Right cardiac atrium (tissue), 5 donors: ENCODE measurements at regions not wholly inside any gene's neighbourhood (a gene's known extent, or its start where the extent isn't known, plus 50 kb on each side); places are given as distances from the start of the nearest gene placed in this dataset.
"Not testable (repeated sequence)": the region's sequence is repeated elsewhere in the genome, so short reads cannot be mapped to it uniquely, and the experiment has no call there.

Source experiments
- ATAC-seq, 2 donors: fragments of 200-7000 bp; cut with Tn5 transposase; one replicate each; pipeline versions ENCODE4 v1.8.0 to v1.9.1; 2020; ENCODE audit warnings: moderate library complexity in 2 of 2, mild to moderate bottlenecking in 1 of 2
- DNase-seq, 3 donors: peaks; one replicate each; pipeline ENCODE4 v3.0.0-alpha.2; 2020
- H3K27ac ChIP-seq: one replicate; pipeline ENCODE4 v1.5.1; 2013; ENCODE audit warnings: mild to moderate bottlenecking, low read length, control low read depth, moderate library complexity
- H3K27me3 ChIP-seq: one replicate; pipeline ENCODE4 v1.6.1; 2013; ENCODE audit not compliant: control insufficient read depth, insufficient read depth
- H3K4me1 ChIP-seq: one replicate; pipeline ENCODE4 v1.6.1; 2013; ENCODE audit warnings: low read length; ENCODE audit not compliant: control insufficient read depth, insufficient read depth
- H3K4me3 ChIP-seq: one replicate; pipeline ENCODE4 v1.5.1; 2013; ENCODE audit warnings: low read length, control low read depth
- H3K9me3 ChIP-seq: one replicate; pipeline ENCODE4 v1.6.1; 2013; ENCODE audit warnings: low read length; ENCODE audit not compliant: control insufficient read depth
- WGBS: extraction: QIAGEN DNeasy Blood & Tissue Kit; methylation state at CpG from one replicate; pipeline ENCODE4 v1.1.7; 2013; 5-methylcytosine and 5-hydroxymethylcytosine counted together
- intact Hi-C, 4 donors: fragments of 100-400 bp; cut with DNase I; formaldehyde crosslinking; loops; one replicate each; pipeline versions ENCODE4 v1.11.0 to v1.14.0; 2022 to 2023
- donor health status: healthy with polysubstance abuse.
- donor health status: DM: no; HTN: yes; CAD: no.
- donor health status: DM: no; HTN: no; CAD: no.
- donor health status: DM: no; HTN: yes; CAD: no; lungs with severe emphysema.
- donor health status: DM: yes; HTN: yes; CAD: no.

GRCh38 chr7:6939126-6939525 lies 113.1 kb upstream of the CCZ1B start:
- H3K4me1 ChIP-seq, H3K27me3 ChIP-seq, ATAC-seq, H3K9me3 ChIP-seq, H3K4me3 ChIP-seq, DNase-seq, intact Hi-C loops, H3K27ac ChIP-seq: not testable (repeated sequence)
- WGBS, result 74% methylated on average over 11 of the region's 11 CpGs

GRCh38 chr7:6939896-6940295 lies 113.8 kb upstream of the CCZ1B start:
- 89% methylated on average over 16 of the region's 17 CpGs for WGBS
- H3K4me3 ChIP-seq, H3K9me3 ChIP-seq, ATAC-seq, DNase-seq, H3K27ac ChIP-seq, intact Hi-C loops, H3K27me3 ChIP-seq, H3K4me1 ChIP-seq: not testable (repeated sequence)

GRCh38 chr7:6946873-6947272 lies 120.8 kb upstream of the CCZ1B start:
- H3K4me1 ChIP-seq, DNase-seq, H3K27ac ChIP-seq, H3K4me3 ChIP-seq, H3K9me3 ChIP-seq, intact Hi-C loops, ATAC-seq, H3K27me3 ChIP-seq: not testable (repeated sequence)
- WGBS, result 73% methylated on average over 5 of the region's 5 CpGs

DNA sequence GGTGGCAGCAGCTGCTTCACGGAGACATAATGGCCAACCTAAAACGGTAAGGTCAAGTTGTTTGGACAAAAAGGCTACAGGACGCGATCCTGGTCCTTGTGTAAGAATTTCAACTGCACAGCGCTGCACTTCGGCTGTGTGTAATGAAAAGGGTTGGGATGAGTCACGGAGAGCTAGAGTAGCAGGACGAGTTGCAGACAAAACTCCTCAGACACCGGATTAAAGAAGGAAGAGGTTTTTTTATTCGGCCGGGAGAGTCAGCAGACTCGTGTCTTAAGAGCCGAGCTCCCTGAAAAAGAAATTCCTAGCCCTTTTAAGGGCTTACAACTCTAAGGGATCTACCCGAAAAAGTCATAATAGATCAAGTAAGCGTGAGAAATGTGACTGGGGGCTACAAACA lies 124.2 kb upstream of the CCZ1B start:
- intact Hi-C loops, H3K27ac ChIP-seq, ATAC-seq, H3K4me1 ChIP-seq, H3K27me3 ChIP-seq, H3K4me3 ChIP-seq, H3K9me3 ChIP-seq, DNase-seq: not testable (repeated sequence)
- 41% methylated on average over 15 of the region's 15 CpGs for WGBS

GRCh38 chr7:6951553-6951952 lies 125.5 kb upstream of the CCZ1B start:
- ATAC-seq, H3K9me3 ChIP-seq, DNase-seq, intact Hi-C loops, H3K27ac ChIP-seq, H3K27me3 ChIP-seq, H3K4me3 ChIP-seq, H3K4me1 ChIP-seq: not testable (repeated sequence)
- 60% methylated on average over 2 of the region's 2 CpGs for WGBS

DNA sequence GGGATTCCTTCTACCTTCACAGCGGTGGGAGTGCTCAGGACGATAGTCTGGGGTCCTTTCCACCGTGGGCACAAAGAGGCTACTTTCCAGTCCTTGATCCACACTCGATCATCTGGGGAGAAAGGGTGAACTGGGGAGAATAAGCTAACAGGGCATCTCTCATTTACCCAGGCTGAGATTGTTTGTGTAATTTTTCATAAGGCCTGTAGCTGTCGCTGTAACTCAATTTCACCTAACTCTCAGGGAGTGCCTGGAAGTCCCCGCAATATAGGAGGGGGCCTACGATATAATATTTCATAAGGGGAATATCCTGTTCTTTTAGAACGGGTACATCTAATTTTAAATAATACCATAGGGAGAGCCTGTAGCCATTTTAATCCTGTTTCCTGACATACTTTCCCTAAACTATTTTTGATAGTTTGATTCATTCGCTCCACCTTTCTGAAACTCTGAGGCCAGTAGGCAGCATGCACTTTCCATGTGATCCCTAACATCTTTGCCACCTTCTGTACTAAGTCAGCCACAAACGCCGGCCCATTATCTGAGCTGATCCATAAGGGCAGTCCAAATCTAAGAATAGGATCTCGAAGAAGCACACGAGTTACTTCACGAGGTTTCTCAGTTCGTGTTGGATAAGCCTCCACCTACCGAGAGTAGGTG lies 127.2 kb upstream of the CCZ1B start:
- H3K9me3 ChIP-seq, intact Hi-C loops: not testable (repeated sequence)
- 35% methylated on average over 16 of the region's 16 CpGs for WGBS

GRCh38 chr7:6953798-6954181 lies 127.7 kb upstream of the CCZ1B start:
- H3K27ac ChIP-seq, ATAC-seq, H3K27me3 ChIP-seq, DNase-seq, intact Hi-C loops, H3K4me1 ChIP-seq, H3K4me3 ChIP-seq, H3K9me3 ChIP-seq: not testable (repeated sequence)
- 75% methylated on average over 10 of the region's 10 CpGs for WGBS

More for the DNA sequence above, 127.2 kb upstream of the CCZ1B start:
- ATAC-seq, DNase-seq, H3K4me3 ChIP-seq, H3K27me3 ChIP-seq, H3K27ac ChIP-seq, H3K4me1 ChIP-seq: not testable (repeated sequence)

DNA sequence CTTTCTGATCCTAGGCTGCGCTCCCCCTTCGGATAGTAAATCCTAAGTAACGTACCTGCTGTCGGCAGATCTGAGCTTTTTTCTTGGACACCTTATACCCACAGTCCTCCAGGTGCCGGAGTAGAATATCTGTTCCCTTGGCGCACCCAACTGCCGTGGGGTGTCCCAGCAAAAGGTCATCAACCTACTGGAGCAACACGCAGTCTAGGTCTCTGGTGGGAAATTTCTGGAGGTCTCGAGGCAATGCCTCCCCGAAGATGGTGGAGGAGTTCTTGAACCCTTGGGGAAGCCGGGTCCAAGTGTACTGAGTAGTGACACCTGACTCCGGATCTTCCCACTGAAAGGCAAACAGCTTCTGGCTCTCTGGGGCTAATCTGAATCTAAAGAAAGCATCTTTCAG lies 129.3 kb upstream of the CCZ1B start:
- 91% methylated on average over 12 of the region's 12 CpGs for WGBS
- ATAC-seq, H3K4me1 ChIP-seq, H3K27ac ChIP-seq, intact Hi-C loops, DNase-seq, H3K9me3 ChIP-seq, H3K4me3 ChIP-seq, H3K27me3 ChIP-seq: not testable (repeated sequence)

DNA sequence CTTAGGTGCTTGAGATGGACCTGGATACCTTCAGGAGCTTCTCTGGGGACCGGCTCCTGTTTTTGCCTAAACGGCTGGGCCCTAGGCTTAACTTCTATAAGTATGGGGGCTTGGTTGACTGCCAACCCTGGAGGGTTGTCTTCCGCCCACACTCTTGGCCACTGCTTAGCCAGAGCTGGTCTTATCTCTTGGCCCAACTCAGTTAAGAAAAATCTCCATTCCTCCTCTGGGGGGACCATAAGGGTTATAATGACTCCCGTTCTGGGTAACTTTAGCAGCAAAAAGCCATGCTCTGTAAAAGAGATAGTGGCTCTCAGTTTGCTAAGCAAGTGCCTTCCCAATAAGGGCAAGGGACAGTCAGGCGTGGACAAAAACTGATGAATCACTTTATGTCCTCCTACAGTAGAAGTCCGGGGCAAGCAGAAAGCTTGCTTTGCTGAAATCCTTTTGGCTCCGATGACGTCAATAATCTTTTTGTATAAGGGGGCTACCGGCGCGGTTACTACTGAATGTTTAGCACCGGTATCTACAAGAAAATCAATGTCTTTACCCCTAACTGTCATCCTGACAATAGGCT lies 130.0 kb upstream of the CCZ1B start:
- H3K4me1 ChIP-seq, H3K4me3 ChIP-seq, H3K9me3 ChIP-seq, H3K27me3 ChIP-seq, ATAC-seq, intact Hi-C loops, H3K27ac ChIP-seq: not testable (repeated sequence)
- 36% methylated on average over 12 of the region's 12 CpGs for WGBS
- peak in 1 of 3 donors; percentile 44 for DNase-seq

DNA sequence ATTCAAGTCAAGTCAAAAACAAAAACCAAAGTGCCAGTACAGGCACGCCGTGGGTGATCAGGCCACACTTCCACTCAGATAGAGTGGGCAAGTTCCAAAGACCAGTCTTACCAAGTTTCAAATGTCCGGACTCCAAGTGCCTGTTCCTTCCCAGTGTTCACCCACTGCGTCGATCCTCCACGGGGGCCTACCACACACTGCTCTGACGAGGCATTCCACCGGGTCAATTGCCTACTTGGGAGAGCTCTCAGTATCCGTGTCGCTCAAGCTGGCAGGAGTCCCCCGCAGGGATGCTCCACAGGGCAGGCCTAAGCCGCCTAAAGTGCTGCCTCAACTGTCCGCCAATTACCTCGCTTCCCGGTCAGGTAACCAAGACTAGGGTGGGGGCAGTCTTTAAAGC lies 132.3 kb upstream of the CCZ1B start:
- 85% methylated on average over 15 of the region's 15 CpGs for WGBS

GRCh38 chr7:6959942-6960341 lies 133.9 kb upstream of the CCZ1B start:
- DNase-seq, result peak; percentile 19 to 75 (median 68)
- H3K9me3 ChIP-seq, H3K27me3 ChIP-seq, H3K4me3 ChIP-seq, H3K27ac ChIP-seq, intact Hi-C loops, H3K4me1 ChIP-seq, ATAC-seq: not testable (repeated sequence)
- WGBS, result 55% methylated on average over 4 of the region's 4 CpGs

More for the DNA sequence above, 132.3 kb upstream of the CCZ1B start:
- H3K27me3 ChIP-seq, intact Hi-C loops, H3K27ac ChIP-seq, DNase-seq, H3K9me3 ChIP-seq, H3K4me3 ChIP-seq, H3K4me1 ChIP-seq, ATAC-seq: not testable (repeated sequence)
